Left ventricle myocardium inferior (tissue), 1 donor: ENCODE measurements at regions not wholly inside any gene's neighbourhood (a gene's known extent, or its start where the extent isn't known, plus 50 kb on each side); places are given as distances from the start of the nearest gene placed in this dataset.

Experiments used
- DNase-seq: peaks from one replicate; pipeline ENCODE4 v3.0.0-alpha.2; 2020
- H3K27ac ChIP-seq: fragments of 200-600 bp; replicated peaks from 2 replicates; pipeline ENCODE4 v1.8.0; 2021
- H3K27me3 ChIP-seq: fragments of 200-600 bp; 2 replicates; pipeline ENCODE4 v1.8.0; 2021; ENCODE audit warnings: low read depth
- H3K36me3 ChIP-seq: fragments of 200-600 bp; 2 replicates; pipeline ENCODE4 v1.8.0; 2021
- H3K4me1 ChIP-seq: fragments of 200-600 bp; 2 replicates; pipeline ENCODE4 v1.8.0; 2021
- H3K4me3 ChIP-seq: fragments of 200-600 bp; 2 replicates; pipeline ENCODE4 v1.8.0; 2021; ENCODE audit warnings: mild to moderate bottlenecking, moderate library complexity
- H3K9me3 ChIP-seq: fragments of 200-600 bp; replicated peaks from 2 replicates; pipeline ENCODE4 v1.8.0; 2021
- intact Hi-C: fragments of 100-400 bp; cut with micrococcal nuclease; formaldehyde crosslinking; loops from one replicate; pipeline ENCODE4 v1.11.0; 2022
- TF ChIP-seq, protein P1 (sequence below): fragments of 200-600 bp; IDR thresholded peaks from 2 replicates; pipeline ENCODE4 v1.8.0; 2021; ENCODE audit warnings: antibody characterized with exemption, mild to moderate bottlenecking, borderline replicate concordance
- donor health status: DM: no; HTN: yes; CAD: no; lungs with severe emphysema.

DNA sequence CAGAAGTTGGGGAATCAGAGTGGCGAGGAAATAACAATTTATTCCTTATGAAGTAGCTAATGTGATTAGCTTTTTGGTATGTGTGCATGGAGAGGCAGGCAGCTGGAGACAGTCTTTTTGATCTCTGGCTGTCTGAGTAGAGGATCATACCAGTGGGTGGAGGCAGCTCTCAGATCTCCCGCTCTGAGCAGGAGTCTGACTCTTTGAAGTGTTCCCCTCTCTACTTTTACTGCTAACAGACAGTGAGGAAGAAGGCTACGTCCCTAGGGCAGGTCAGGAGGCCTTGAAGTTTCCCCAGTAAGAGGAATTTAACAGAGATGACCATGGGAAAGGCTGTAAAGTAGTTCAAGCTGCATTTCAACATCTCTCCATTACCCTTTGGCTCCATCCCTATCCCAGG, 111.9 kb upstream of the REG3A start:
- no peak overlapping the region for H3K4me3 ChIP-seq
- no peak for DNase-seq
- intact Hi-C loops: no loop called here
- H3K4me1 ChIP-seq: no peaks in the 10 kb centered on the region
- H3K36me3 ChIP-seq: no peaks in the 10 kb centered on the region
- TF ChIP-seq, protein P1, sequence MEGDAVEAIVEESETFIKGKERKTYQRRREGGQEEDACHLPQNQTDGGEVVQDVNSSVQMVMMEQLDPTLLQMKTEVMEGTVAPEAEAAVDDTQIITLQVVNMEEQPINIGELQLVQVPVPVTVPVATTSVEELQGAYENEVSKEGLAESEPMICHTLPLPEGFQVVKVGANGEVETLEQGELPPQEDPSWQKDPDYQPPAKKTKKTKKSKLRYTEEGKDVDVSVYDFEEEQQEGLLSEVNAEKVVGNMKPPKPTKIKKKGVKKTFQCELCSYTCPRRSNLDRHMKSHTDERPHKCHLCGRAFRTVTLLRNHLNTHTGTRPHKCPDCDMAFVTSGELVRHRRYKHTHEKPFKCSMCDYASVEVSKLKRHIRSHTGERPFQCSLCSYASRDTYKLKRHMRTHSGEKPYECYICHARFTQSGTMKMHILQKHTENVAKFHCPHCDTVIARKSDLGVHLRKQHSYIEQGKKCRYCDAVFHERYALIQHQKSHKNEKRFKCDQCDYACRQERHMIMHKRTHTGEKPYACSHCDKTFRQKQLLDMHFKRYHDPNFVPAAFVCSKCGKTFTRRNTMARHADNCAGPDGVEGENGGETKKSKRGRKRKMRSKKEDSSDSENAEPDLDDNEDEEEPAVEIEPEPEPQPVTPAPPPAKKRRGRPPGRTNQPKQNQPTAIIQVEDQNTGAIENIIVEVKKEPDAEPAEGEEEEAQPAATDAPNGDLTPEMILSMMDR: no peak
- peaks cover 32% of the 10 kb centered on the region for H3K9me3 ChIP-seq
- no peaks in the 10 kb centered on the region for H3K27me3 ChIP-seq
- H3K27ac ChIP-seq: no peak overlapping the region

DNA sequence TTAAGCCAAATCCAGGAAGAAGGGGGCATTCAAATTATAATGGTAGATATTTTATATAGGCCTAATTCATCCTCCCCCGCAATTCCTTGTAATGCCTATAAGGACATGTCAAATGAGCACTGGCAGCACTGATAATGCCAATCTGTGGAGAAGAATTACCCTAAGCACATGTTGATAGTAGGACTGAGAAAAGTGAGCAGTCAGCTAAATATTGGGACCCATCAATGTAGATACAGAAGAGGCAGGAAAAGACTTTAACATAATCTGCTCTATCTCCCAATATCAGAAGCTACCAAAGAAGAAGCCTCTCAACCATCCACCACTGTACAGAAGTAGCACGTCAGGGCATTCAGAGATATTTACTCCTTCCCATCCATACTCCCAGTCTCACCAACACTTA, 101.3 kb upstream of the REG3A start:
- Histone ChIP-seq H3K4me1 (no peaks in the 10 kb centered on the region), H3K9me3 (peaks cover 15% of the 10 kb centered on the region), H3K27me3 (no peaks in the 10 kb centered on the region), H3K4me3 (no peak overlapping the region), H3K36me3 (no peaks in the 10 kb centered on the region), H3K27ac (no peak overlapping the region)
- intact Hi-C loops: no loop called here
- TF ChIP-seq, protein P1: no peak
- DNase-seq: no peak

DNA sequence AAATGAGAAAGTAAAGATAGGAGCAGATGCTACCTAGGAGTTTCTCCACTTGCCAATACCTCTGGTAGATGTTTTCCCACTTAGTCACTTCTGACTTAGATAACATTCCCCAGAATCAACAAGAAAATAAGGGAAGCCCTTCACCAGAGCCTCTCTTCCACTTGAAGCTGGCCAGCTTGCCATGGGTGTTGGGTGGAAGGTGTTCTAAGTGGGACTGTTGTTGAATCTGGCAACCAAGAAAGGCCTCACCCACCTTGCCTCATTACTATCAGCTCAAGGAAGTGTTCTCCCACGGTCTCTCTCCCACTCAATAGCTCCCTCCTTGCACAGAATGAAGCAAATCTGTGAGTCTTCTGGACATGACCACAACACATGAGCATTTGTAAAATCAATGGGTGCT, 100.4 kb upstream of the REG3A start:
- Histone ChIP-seq H3K27me3 (no peaks in the 10 kb centered on the region), H3K4me3 (no peak overlapping the region), H3K36me3 (no peaks in the 10 kb centered on the region), H3K27ac (no peak overlapping the region), H3K9me3 (peaks cover 15% of the 10 kb centered on the region), H3K4me1 (no peaks in the 10 kb centered on the region)
- DNase-seq: no peak
- intact Hi-C loops: no loop called here
- TF ChIP-seq, protein P1: no peak

DNA sequence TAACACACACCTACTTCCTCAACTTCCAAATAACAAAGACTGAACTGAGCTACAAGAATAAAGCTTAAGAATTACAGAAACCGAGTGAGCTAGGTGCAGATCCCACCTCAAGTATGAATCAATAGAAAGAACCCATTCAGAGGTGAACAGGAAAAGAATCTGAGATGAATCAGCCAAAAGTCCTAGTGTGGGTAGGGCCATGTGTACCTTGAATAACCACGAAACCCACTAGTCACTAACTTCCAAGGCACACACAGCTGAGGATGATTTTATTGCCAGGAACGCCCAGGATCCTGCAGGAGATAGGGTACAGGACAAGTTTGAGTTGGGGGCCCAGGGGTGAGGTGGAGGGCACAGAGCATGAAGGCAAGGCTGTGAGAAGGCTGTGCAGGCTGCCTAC, 99.7 kb upstream of the REG3A start:
- no peaks in the 10 kb centered on the region for H3K36me3 ChIP-seq
- no peak overlapping the region for H3K27ac ChIP-seq
- intact Hi-C loops: no loop called here
- H3K4me3 ChIP-seq: no peak overlapping the region
- TF ChIP-seq, protein P1: no peak
- no peak for DNase-seq
- H3K9me3 ChIP-seq: peaks cover 15% of the 10 kb centered on the region
- no peaks in the 10 kb centered on the region for H3K27me3 ChIP-seq
- H3K4me1 ChIP-seq: no peaks in the 10 kb centered on the region

DNA sequence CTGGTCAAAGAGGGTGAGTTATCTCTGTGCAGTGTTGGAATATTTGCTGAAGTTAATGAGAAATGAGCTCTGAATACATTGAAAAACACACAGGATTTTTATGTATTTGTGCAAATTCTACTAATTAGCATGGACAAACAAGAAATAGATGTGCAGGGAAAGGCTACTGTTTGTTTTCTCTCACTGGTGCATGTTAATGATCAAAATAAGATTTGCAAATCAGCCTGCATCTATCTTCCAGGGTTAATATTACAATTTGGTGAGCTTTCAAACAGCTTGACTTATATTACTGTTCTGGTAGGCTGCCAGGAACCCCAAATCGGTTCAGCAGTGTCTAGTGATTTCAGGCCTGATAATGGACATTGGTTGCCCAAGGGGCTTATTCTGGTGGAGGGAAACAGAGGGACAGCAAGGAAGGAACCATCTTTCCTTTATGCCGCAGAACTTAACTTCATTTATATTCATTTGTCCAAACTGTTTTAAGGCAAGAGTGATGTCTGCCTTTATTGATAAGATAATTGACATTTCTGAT, 93.8 kb upstream of the REG3A start:
- Histone ChIP-seq H3K4me1 (no peaks in the 10 kb centered on the region), H3K4me3 (no peak overlapping the region), H3K9me3 (no peaks in the 10 kb centered on the region), H3K36me3 (no peaks in the 10 kb centered on the region), H3K27me3 (no peaks in the 10 kb centered on the region), H3K27ac (no peak overlapping the region)
- TF ChIP-seq, protein P1: no peak
- DNase-seq: no peak
- intact Hi-C loops: no loop called here

DNA sequence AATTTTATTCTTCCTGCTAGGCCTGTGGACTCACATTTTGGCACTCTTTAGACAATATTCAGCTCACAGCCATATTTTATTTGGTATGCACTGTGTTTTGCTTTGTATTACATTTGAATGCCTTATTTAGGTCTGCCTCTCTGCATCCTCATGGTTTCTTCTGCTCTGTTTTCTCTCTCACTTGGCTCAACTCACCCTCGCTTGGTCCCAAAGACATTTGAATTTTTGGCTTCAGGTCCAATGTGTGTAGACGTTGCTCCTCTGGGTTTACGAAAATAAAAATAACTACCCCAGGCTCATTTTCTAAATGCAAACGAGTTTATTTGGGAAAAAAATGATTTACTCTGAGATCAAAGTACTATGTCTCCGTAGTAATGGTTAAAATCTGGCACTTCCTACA, 91.1 kb upstream of the REG3A start:
- DNase-seq: no peak
- Histone ChIP-seq H3K4me3 (no peak overlapping the region), H3K9me3 (no peaks in the 10 kb centered on the region), H3K27ac (no peak overlapping the region), H3K4me1 (no peaks in the 10 kb centered on the region), H3K36me3 (no peaks in the 10 kb centered on the region), H3K27me3 (no peaks in the 10 kb centered on the region)
- intact Hi-C loops: no loop called here
- TF ChIP-seq, protein P1: no peak
